ENCODE measurements at regions not wholly inside any gene's neighbourhood (a gene's known extent, or its start where the extent isn't known, plus 50 kb on each side); places are given as distances from the start of the nearest gene placed in this dataset.

- DNase-seq (ENCODE audit: low read depth) = no peak
- H3K4me3 ChIP-seq (ENCODE audit: low read depth, low read length) = no peak overlapping the region
- TF ChIP-seq, protein P1, sequence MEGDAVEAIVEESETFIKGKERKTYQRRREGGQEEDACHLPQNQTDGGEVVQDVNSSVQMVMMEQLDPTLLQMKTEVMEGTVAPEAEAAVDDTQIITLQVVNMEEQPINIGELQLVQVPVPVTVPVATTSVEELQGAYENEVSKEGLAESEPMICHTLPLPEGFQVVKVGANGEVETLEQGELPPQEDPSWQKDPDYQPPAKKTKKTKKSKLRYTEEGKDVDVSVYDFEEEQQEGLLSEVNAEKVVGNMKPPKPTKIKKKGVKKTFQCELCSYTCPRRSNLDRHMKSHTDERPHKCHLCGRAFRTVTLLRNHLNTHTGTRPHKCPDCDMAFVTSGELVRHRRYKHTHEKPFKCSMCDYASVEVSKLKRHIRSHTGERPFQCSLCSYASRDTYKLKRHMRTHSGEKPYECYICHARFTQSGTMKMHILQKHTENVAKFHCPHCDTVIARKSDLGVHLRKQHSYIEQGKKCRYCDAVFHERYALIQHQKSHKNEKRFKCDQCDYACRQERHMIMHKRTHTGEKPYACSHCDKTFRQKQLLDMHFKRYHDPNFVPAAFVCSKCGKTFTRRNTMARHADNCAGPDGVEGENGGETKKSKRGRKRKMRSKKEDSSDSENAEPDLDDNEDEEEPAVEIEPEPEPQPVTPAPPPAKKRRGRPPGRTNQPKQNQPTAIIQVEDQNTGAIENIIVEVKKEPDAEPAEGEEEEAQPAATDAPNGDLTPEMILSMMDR (IDR thresholded peaks at IDR 0.05; ENCODE audit: insufficient read depth, low read length) = no peak
Measured at GRCh38 chr1:224505454-224506093, 71.0 kb upstream of the WDR26 start.

- TF ChIP-seq, protein P1 (IDR thresholded peaks at IDR 0.05; ENCODE audit: insufficient read depth, low read length) = no peak
- DNase-seq (ENCODE audit: low read depth) = no peak
- no peak overlapping the region for H3K4me3 ChIP-seq (ENCODE audit: low read depth, low read length)
Measured at GRCh38 chr1:224506141-224506814, 71.7 kb upstream of the WDR26 start.

DNA sequence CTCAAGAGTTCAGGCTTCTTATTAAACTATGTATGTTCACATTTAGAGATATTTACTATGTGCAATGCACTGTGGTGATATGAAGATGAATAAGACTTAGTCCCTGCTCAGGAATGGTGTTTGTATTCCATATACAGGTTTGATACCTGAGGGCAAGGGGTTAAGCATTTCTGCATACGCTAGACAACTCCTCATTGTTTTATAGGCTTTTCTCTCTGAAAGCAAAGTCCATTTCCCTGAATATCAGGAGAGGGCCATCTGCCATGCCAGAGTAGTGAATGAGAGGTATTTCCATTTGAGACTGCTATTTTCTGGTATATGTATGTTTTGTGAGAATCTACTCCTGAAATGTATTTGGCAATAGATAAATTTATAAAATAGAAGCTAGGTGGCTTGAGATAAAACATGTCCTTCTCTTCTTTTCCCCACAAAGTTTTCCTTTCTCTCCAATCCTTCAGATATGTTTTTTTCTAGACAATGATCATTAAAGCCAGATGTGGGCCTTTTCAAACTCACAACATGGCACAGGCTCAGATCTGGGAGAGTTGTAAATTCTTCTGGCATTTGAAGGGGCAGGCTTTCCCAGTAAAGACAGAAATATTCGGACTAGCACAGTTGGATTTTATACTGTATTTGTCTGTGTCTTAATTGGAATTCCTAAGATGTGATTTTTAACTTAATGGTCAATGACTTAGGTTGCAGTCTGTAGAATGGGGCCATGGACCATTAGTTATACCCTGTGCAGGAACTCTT is 73.3 kb upstream of the WDR26 start:
- TF ChIP-seq, protein P1 (IDR thresholded peaks at IDR 0.05; ENCODE audit: insufficient read depth, low read length) = no peak
- DNase-seq (ENCODE audit: low read depth) = peak; percentile 85
- H3K4me3 ChIP-seq (ENCODE audit: low read depth, low read length) = no peak overlapping the region

DNA sequence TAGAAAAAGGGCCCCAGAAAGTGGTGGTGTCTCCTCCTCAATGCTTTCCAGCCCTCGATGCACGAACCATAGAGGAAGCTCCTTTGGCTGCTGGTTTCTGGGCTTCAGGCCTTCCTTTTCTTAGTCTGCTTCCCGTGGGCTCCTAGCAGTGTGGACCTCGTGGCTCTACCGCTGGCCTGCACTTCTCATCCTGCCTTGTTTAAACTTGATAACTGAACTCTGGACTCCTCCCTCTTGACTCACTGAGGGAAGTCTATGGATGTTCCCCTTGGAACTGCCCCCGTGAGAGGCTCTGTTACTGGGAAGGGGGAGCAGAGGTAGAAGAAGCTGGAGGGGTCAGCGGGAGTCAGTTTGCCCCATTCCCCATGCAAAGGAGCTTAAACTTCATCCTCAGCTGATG is 75.3 kb upstream of the WDR26 start:
- no peak for DNase-seq (ENCODE audit: low read depth)
- TF ChIP-seq, protein P1 (IDR thresholded peaks at IDR 0.05; ENCODE audit: insufficient read depth, low read length) = no peak
- H3K4me3 ChIP-seq (ENCODE audit: low read depth, low read length) = no peak overlapping the region

DNA sequence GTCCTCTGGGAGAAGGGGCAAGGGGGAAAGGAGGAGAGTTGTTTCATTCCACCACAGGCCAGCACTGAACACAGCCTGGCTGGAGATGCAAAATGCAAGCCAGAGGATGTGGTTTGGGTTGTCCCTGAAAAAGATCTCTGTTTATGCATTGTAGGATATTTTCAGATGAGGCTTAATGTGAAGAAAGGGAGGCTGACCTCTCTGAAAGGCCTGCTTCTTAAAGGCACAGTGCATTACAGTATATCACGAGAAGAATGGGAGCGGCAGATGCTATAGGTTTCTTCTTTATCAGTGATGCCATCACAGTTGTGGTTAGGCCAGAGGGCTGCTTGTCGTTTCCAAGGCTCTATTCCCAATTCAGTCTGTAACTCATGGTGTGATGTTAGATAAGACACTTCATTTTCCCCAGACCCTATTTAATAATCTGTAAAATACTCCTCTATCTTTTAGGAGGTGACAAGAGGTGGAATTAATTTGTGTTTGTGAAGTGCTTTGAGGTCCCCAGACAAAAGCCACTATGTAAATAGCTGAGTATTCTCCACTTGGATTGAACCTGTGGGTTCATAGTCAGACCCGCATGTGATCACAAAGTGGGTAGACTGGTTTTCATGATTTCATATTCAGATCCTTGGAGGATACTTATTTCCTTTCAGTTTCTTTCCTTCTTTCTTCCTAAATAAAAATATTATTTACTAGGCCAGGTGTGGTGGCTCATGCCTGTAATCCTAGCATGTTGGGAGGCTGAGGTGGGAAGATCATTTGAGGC is 76.5 kb upstream of the WDR26 start:
- TF ChIP-seq, protein P1 (IDR thresholded peaks at IDR 0.05; ENCODE audit: insufficient read depth, low read length) = no peak
- peak; percentile 70 for DNase-seq (ENCODE audit: low read depth)
- no peak overlapping the region for H3K4me3 ChIP-seq (ENCODE audit: low read depth, low read length)

- DNase-seq (ENCODE audit: low read depth) = no peak
- no peak overlapping the region for H3K4me3 ChIP-seq (ENCODE audit: low read depth, low read length)
- TF ChIP-seq, protein P1 (IDR thresholded peaks at IDR 0.05; ENCODE audit: insufficient read depth, low read length) = no peak
Measured at GRCh38 chr1:224512600-224513151, 78.1 kb upstream of the WDR26 start.

Measured in fibroblast of the aortic adventitia (primary cell).